ENCODE measurements at regions not wholly inside any gene's neighbourhood (a gene's known extent, or its start where the extent isn't known, plus 50 kb on each side); places are given as distances from the start of the nearest gene placed in this dataset.
"Not testable (repeated sequence)": the region's sequence is repeated elsewhere in the genome, so short reads cannot be mapped to it uniquely, and the experiment has no call there.

DNA sequence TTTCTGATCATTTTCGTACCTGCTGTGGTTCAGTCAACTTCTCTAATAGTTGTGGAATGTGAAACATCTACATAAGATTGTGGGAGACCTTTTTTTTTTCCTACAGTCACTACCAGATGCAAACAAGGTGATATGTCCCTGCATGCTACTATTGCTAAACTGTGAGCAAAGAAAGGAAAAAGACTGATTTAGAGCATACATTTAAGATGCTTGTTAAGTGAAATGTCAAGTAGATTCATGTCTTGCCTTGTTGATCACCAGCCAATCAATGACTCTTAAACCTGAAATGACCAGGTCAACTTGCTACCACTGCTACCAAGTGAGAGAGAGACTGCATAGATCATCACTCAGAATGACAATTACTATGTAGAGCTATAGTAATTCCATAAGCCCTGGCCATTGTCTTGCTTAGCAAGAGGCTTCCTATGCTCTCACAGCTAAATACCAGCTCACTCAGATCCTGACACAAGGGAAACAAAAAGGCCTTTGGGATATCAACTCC lies 84.3 kb upstream of the SKAP2 start:
- H3K27ac Mint-ChIP-seq = no peak overlapping the region
- peaks cover 38% of the 10 kb centered on the region for H3K27me3 Mint-ChIP-seq
- H3K4me1 Mint-ChIP-seq = no peaks in the 10 kb centered on the region
- no peaks in the 10 kb centered on the region for H3K9me3 ChIP-seq (ENCODE audit: control insufficient read depth, low read length, poor library complexity, severe bottlenecking)
- ATAC-seq = no peak
- no peaks in the 10 kb centered on the region for H3K36me3 Mint-ChIP-seq (ENCODE audit: low read depth)
- no peak for DNase-seq
- H3K4me3 Mint-ChIP-seq = no peak overlapping the region

DNA sequence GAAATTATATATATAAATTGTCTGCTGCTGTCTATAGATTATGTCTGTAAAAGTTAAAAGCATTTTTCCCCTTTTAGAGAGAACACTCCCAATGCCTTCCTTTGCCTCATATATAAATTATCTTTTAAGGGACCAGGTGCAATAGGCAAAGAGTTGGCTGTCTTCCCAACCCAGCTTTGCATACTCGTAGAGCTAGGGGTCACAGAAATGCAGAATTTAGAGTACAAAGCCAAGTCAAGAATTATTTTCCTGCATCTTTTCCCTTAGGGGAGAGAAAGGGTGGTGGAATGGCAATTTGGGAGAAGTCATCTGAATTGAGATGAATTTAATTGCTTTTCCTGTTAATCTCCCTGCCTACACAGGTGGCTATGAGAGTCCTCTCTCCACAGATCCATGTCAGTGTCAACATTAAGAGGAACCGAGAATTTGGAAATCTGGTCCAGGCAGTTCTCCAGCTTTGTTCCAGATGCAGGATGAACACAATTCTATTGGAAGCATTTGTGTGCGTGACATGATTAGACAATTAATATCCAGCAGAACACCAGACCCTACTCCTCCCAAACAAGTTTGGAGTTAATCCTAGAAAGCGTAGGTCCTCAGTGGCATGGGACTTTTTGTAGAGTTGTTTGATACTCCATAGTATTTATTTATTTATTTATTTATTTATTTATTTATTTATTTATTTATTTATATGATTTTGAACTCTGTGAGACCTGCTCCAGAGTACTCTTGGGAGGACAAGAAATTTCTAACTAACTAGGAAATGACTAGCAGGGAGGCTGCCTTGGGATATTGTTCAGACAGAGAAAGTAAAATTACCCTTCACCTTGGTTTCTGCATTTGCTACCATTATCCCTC lies 80.3 kb upstream of the SKAP2 start:
- H3K4me1 Mint-ChIP-seq = peaks cover under 1% of the 10 kb centered on the region
- H3K36me3 Mint-ChIP-seq (ENCODE audit: low read depth) = no peaks in the 10 kb centered on the region
- no peak overlapping the region for H3K27ac Mint-ChIP-seq
- no peaks in the 10 kb centered on the region for H3K9me3 ChIP-seq (ENCODE audit: control insufficient read depth, low read length, poor library complexity, severe bottlenecking)
- ATAC-seq = no peak
- no peak for DNase-seq
- H3K27me3 Mint-ChIP-seq = peaks cover 29% of the 10 kb centered on the region
- H3K4me3 Mint-ChIP-seq = no peak overlapping the region

DNA sequence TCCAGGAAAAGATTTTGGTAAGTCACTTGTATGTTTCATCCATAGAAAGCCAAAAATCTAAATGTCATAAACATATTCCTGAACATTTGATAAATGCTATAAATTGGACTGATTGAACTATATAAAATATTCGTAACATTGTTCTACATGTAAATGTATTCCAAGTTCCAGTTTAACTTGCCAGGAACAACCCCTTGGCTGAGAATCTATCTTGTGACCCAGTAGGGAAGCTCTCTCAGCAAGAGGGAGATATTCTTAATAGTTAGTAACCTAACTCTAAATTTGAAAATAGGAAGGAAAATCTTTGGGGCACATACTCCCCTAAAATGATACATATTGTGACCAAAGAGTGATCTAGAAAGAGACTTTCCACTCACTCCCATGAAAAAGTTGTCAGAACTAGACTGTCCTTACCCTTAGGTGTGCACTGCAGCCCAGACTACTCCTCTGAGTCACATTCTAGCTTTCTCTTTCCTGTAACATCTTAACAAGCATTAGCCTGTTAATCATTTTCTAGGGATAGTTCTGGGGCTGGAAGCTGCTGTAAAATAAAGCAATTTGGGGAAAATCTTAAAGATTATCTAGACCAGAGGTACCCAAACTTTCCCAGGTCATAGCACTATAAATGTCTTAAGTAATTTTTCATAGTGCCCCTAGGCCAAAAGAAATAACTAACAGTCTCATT lies 73.7 kb upstream of the SKAP2 start:
- Mint-ChIP-seq H3K4me3 (no peak overlapping the region), H3K36me3 (ENCODE audit: low read depth) (no peaks in the 10 kb centered on the region), H3K4me1 (peaks cover 2% of the 10 kb centered on the region), H3K27ac (no peak overlapping the region), H3K27me3 (peaks cover 14% of the 10 kb centered on the region)
- ATAC-seq = no peak
- no peak for DNase-seq
- no peaks in the 10 kb centered on the region for H3K9me3 ChIP-seq (ENCODE audit: control insufficient read depth, low read length, poor library complexity, severe bottlenecking)

DNA sequence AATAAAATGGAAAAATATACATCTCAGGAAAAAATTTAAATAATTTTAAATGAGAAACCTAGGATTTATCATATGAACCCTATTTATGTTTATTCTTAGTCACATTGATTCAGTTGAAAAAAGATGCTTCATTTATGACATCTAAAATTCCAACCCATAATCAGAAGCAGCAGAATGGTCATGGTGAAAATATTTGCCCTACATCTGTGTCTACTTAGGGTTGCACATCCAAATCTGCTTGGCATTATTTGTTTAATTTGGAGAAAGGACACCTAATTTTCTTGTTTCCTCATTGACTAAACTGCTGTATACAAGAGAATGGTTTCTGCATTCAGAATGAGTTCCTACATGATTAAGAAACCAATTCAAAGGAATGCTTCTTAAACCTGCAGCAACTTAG lies 72.9 kb upstream of the SKAP2 start:
- H3K9me3 ChIP-seq (ENCODE audit: control insufficient read depth, low read length, poor library complexity, severe bottlenecking) = no peaks in the 10 kb centered on the region
- no peaks in the 10 kb centered on the region for H3K36me3 Mint-ChIP-seq (ENCODE audit: low read depth)
- H3K27ac Mint-ChIP-seq = no peak overlapping the region
- ATAC-seq = no peak
- H3K27me3 Mint-ChIP-seq = peaks cover 14% of the 10 kb centered on the region
- H3K4me3 Mint-ChIP-seq = no peak overlapping the region
- no peak for DNase-seq
- H3K4me1 Mint-ChIP-seq = peaks cover 2% of the 10 kb centered on the region

DNA sequence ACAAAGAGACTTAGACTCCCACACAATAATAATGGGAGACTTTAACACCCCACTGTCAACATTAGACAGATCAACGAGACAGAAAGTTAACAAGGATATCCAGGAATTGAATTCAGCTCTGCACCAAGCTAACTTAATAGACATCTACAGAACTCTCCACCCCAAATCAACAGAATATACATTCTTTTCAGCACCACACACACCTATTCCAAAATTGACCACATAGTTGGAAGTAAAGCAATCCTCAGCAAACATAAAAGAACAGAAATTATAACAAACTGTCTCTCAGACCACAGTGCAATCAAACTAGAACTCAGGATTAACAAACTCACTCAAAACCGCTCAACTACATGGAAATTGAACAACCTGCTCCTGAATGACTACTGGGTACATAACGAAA lies 68.2 kb upstream of the SKAP2 start:
- not testable (repeated sequence) for ATAC-seq; H3K27ac Mint-ChIP-seq; DNase-seq; H3K4me3 Mint-ChIP-seq; H3K4me1 Mint-ChIP-seq; H3K36me3 Mint-ChIP-seq (ENCODE audit: low read depth); H3K9me3 ChIP-seq (ENCODE audit: control insufficient read depth, low read length, poor library complexity, severe bottlenecking)
- peaks cover 12% of the 10 kb centered on the region for H3K27me3 Mint-ChIP-seq

DNA sequence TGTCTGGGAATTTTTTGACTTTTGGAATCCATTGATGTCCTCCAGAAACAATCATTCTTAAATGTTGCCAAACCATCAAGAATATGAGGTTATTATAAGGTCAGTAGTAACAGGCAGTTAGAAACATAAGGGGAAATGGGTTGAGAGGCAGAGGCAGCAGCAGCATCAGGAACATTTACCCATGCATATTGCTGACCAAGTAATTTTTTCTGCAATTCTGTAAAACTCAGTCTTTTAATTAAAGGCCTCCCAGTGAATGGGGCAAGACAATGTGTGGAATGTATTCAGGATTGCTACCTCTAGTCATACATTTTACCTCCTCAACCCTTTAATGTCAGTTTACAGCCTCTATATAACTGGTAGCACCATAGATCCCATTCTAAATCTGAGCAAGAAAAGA lies 66.5 kb upstream of the SKAP2 start:
- Mint-ChIP-seq H3K4me3 (no peak overlapping the region), H3K27ac (no peak overlapping the region), H3K36me3 (ENCODE audit: low read depth) (peaks cover 2% of the 10 kb centered on the region), H3K27me3 (peaks cover 16% of the 10 kb centered on the region), H3K4me1 (peaks cover 2% of the 10 kb centered on the region)
- DNase-seq (no peak), ATAC-seq (no peak)
- no peaks in the 10 kb centered on the region for H3K9me3 ChIP-seq (ENCODE audit: control insufficient read depth, low read length, poor library complexity, severe bottlenecking)

DNA sequence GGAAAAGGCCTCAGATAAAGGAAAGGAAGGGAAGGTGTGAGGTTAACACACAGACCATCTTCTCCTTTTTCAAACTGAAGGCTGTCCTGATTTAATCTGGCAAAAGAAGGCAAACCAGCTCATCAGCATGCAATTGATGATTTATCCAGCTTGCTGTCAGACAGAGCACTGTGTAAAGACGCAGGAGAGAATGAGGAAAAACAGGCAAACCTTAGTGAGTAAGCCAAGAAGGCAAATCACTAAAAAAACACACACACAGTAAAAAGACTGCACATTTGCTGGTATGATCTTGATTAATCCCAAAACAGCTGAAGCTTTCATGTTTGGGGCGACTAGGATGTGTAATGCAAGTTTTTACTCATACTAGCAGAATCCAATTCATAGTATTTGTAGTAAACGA lies 65.8 kb upstream of the SKAP2 start:
- H3K9me3 ChIP-seq (ENCODE audit: control insufficient read depth, low read length, poor library complexity, severe bottlenecking) = no peaks in the 10 kb centered on the region
- Mint-ChIP-seq H3K27me3 (peaks cover 23% of the 10 kb centered on the region), H3K4me1 (peaks cover 2% of the 10 kb centered on the region), H3K36me3 (ENCODE audit: low read depth) (peaks cover 2% of the 10 kb centered on the region), H3K27ac (no peak overlapping the region), H3K4me3 (no peak overlapping the region)
- no peak for ATAC-seq
- no peak for DNase-seq

DNA sequence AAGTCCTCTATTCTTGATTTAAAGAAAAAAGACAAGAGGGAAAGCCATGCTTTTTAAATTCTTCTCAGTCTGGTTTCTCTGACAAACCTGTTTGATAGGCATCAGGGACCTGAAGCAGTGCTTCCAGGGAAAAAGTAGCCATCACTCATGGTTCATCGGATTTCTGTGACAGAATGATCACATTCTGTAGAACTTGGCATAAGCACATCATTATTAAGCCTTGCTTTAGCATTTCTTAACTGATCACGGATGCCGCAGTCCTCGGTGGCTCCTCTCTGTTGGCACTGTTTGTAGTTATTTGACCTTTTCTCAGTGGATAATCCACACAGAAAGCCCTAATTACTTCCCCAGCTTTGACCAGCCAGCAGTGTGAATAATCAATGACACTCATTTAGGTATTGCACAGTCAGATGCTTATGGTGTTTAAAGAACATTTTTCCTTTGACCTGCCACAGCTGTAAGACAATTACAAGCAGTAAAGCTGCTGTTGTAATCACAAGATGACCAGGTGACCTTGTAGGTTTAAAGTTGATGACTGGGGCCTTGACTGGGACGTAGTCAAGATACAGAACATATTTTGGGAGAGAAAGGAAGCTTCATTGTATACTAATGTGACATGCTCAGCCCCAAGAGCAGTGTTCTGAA lies 64.4 kb upstream of the SKAP2 start:
- peaks cover 2% of the 10 kb centered on the region for H3K4me1 Mint-ChIP-seq
- H3K27ac Mint-ChIP-seq = no peak overlapping the region
- ATAC-seq (no peak), DNase-seq (no peak)
- H3K9me3 ChIP-seq (ENCODE audit: control insufficient read depth, low read length, poor library complexity, severe bottlenecking) = no peaks in the 10 kb centered on the region
- peaks cover 2% of the 10 kb centered on the region for H3K36me3 Mint-ChIP-seq (ENCODE audit: low read depth)
- no peak overlapping the region for H3K4me3 Mint-ChIP-seq
- H3K27me3 Mint-ChIP-seq = peaks cover 27% of the 10 kb centered on the region

DNA sequence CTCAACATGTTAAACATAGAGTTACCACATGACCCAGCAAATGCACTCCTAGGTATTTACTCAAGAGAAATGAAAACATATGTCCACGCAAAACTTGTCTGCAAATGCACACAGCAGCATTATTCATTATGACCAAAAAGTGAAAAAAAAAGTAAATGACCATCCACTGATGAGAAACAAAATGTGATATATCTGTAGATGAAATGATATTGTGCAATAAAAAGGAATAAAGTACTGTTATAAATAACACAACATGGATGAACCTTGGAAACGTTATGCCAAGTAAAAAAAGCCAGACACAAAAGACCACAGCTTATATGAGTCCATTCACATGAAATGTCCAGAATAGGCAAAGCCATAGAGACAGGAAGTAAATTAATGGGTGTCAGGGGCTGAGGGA lies 61.4 kb upstream of the SKAP2 start:
- Mint-ChIP-seq H3K36me3 (ENCODE audit: low read depth) (peaks cover 2% of the 10 kb centered on the region), H3K4me3 (no peak overlapping the region), H3K4me1 (peaks cover 2% of the 10 kb centered on the region), H3K27me3 (peaks cover 27% of the 10 kb centered on the region), H3K27ac (no peak overlapping the region)
- DNase-seq = no peak
- ATAC-seq = no peak
- no peaks in the 10 kb centered on the region for H3K9me3 ChIP-seq (ENCODE audit: control insufficient read depth, low read length, poor library complexity, severe bottlenecking)

DNA sequence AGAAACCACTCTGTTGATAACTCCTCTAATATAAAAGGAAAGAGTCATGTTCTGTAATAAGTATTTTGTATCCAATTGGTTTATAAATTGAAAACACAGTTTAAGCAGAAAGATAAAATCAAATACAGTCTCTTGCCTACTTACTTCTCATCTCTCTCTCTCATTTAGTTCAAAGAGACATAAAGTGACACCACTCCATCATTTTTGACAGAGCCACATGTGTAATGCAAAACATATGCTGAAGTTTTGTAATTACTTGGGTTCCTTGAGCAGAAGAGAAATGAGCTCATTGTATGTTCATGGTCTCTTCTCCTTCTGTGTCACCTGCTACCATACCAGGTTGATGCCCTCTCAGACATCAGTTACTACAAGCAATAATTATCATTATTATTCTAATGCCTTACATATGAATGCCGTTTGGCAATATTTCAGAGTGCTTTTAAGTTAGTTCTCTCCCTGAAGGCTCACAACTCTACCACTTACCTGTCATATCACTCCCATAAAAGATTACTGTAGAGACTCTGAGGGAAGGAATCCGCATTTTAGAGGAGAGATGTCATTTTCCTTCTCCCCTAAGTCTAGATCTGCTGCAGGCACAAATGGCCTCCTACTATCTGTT lies 59.9 kb upstream of the SKAP2 start:
- H3K27me3 Mint-ChIP-seq = peaks cover 34% of the 10 kb centered on the region
- peaks cover 2% of the 10 kb centered on the region for H3K36me3 Mint-ChIP-seq (ENCODE audit: low read depth)
- no peak overlapping the region for H3K4me3 Mint-ChIP-seq
- peaks cover 2% of the 10 kb centered on the region for H3K4me1 Mint-ChIP-seq
- no peaks in the 10 kb centered on the region for H3K9me3 ChIP-seq (ENCODE audit: control insufficient read depth, low read length, poor library complexity, severe bottlenecking)
- DNase-seq = no peak
- ATAC-seq = no peak
- no peak overlapping the region for H3K27ac Mint-ChIP-seq

DNA sequence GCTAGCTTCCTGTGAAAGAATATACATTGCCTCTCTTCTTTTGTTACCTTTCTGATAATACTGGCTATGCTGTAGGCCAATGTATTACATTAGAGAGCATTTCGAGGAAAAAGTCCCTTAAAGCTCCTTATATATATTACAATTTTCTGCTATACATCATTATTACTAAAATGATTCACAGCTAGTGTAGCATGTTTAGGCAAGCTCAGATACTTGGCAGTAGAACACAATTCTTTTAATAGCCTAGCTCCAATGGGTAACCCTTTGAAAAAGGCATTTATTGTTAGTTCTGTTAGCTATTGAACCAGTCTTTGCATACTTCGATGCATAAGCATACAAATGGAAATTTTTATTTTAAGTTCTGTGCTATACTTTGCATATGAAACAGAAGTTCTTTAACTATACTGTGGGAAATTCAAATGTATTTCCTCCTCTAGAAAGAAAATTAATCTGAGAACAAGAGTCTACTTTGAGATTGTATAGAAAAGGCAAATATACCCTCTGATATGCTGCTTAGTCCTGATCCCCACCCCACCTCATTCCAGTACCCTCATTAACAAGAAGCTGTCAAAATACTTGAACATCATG lies 55.6 kb upstream of the SKAP2 start:
- Mint-ChIP-seq H3K27me3 (peaks cover 26% of the 10 kb centered on the region), H3K4me3 (no peak overlapping the region), H3K27ac (no peak overlapping the region), H3K36me3 (ENCODE audit: low read depth) (no peaks in the 10 kb centered on the region), H3K4me1 (no peaks in the 10 kb centered on the region)
- no peaks in the 10 kb centered on the region for H3K9me3 ChIP-seq (ENCODE audit: control insufficient read depth, low read length, poor library complexity, severe bottlenecking)
- DNase-seq (no peak), ATAC-seq (no peak)

DNA sequence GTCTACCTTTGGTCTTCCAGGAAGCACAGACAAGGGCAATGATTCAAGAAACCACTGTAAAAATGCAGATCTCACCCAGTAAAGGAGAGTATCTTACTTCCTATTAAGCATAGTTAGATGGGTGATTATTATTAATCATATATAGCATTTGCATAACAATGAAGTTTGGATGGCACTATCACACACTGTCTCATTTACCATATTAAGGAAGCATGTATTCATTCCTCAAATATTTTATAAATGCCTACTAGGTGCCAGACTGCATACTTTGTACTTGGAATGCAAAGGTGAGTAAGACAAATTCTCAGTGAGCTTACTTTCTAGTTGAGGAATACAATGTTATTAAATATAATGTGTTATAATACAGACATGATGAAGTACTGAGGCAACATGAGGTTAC lies 53.9 kb upstream of the SKAP2 start:
- no peak overlapping the region for H3K4me3 Mint-ChIP-seq
- DNase-seq (no peak), ATAC-seq (no peak)
- no peak overlapping the region for H3K27ac Mint-ChIP-seq
- peaks cover 3% of the 10 kb centered on the region for H3K4me1 Mint-ChIP-seq
- H3K27me3 Mint-ChIP-seq = peaks cover 24% of the 10 kb centered on the region
- H3K9me3 ChIP-seq (ENCODE audit: control insufficient read depth, low read length, poor library complexity, severe bottlenecking) = no peaks in the 10 kb centered on the region
- no peaks in the 10 kb centered on the region for H3K36me3 Mint-ChIP-seq (ENCODE audit: low read depth)
